ENCODE measurements at regions not wholly inside any gene's neighbourhood (a gene's known extent, or its start where the extent isn't known, plus 50 kb on each side); places are given as distances from the start of the nearest gene placed in this dataset.

DNA sequence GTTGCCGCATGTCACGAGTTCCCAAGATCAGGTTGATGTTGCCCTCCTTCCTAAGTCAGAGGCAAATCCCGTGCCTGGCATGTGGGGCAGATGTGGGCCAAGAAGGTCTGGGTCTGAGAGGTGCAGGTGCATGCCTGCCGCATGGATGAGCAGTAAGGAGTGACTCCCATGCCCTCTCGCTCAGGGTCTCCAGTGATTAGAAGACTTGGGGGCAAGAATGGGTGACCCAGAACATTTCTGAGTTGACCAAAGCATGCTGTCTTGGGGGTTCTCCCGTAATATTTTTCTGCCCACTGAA is 120.6 kb upstream of the HDAC4 start:
- no peak for DNase-seq (ENCODE audit: low read depth in 2 of 2)

DNA sequence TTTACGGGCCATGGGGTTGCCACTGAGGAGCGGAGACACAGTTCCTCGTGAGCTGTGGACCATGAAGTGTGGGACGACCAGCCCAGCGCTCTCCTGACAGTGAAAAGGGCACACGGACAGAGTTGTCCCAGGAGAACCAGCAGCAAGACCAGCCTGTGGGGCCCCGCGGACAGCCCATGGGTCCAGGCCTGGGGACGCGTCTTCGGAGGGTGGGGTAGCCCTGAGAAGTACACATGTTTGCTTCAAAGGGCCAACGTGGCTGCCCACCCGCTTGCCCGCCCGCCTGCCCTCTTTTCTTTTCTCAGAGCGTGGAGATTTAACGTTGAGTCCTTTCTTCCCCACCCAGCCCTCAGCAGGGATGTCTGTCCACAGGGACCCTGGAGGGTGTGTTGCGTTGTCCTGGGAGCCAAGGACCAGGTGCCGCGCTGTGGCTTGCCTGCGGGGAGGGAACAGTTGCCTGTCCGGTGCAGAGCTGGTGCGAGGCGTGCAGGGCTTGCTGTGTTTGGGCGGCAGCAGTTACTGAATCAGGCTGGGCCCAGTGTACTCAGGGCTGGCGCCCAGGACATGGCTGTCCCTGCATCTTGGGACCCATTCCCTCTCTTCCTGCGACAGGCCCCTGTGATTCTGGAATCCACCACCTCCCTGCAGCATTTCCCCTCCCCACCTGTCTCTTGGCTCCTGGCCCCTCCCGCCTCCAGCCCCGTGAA is 120.1 kb upstream of the HDAC4 start:
- DNase-seq (ENCODE audit: low read depth in 2 of 2) = no peak

DNA sequence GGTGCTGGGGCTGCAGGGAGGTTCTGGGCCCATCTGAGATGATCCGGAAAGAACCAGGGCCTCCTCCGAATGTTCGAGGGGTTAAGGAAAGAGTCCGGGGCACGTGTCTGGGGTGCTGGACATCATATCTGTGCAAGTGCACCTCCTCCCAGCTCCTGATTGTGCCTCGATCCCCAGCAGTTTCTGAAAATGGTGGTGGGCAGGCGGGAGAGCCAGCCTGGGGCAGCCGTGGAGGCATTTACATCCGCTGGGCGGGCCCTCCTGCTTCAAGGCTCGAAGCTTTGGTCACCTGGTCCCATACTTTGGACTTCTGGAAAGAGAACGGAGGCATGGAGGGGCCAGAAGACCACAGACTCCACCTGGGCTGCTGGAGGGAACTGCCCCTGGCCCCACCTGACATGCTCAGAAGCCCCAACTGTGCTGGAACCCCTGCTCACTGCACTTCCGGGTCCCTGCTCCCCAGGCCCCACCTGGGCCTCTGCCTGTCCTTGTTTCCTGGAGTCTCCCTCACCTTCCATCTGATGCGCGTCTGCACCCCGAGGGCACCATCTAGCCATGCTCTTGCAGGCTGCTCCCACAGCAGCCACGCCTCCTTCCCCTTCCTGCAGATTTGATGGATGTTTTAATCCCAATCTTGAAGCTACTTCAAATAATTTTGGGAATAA is 119.2 kb upstream of the HDAC4 start:
- no peak for DNase-seq (ENCODE audit: low read depth in 2 of 2)

DNA sequence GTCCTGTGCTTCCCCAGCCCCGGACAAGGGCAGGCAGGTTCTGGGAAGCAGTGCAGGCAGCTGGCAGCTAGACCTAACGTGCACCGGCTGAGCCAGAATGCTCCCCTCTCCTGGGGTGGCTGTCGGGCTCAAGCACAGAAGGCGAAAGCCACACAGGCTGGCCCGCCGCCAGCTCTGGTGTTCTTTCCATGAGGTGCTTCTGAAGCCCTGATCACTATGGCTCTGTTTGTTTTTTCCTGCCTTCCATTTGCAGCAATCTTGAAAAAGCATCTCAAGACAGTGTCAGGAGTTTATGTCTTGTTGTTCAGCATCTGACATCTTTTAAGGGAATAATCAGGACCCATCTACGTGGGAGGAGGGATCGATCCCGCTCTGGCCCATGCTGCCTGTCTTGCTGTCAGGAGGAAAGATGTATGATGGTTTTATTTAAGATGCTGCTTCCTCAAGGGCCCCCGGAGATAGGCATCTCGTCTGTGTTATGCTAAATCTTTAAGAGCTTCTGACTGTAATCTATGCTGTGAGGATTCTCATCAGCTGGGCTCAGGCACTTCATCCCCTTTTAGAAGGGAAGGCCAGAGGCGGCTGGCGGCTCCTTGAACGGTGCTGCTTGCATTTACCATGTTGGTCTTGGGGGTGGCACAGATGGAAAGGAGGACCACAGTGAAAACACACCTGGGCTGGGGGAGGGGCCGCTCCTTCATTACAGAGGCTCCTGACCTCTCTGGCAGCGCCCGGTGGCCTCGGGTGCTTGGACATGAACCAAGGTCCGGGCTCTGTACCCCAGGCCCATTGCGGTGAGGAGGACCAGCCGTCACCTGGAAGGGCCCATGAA is 118.5 kb upstream of the HDAC4 start:
- DNase-seq (ENCODE audit: low read depth in 2 of 2) = no peak

DNA sequence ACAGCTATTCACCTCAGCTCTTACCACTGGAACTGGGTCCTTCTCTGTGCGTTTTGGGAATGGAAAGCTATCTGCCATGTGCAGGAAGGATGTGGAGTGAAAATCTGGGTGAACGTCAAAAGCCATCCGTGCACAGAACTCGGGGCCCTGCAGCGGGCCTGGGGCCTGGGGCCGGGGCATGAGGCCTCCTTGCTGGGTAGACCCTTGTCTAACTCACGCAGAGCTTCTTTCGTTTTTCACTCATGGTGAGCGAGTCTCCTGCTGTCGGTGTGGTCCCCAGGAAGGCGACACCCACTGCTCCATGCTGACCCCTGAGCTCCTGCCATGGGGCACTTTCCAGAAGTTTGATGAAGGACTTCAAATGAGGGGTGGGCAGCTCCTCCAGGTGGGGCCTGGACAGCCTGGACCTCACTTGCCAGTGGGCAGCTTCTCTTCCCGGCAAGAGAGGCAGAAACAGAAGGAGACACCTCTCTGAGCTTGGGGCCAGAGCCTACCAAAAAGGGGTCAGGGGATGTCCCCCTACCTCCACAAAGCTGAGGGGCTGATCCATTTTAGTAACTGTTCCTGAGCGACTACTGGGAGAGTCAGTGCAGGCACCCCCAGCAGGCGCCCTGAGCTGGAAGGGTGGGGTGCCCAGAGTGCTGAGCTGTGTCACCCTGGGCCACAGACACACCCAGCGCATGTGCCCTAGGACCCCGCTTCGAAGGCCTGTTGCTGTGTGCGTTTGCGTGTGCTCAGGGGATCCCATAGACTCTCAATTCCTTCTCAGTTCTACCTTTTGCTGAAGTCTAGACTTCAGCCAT is 117.7 kb upstream of the HDAC4 start:
- DNase-seq (ENCODE audit: low read depth in 2 of 2) = no peak

DNA sequence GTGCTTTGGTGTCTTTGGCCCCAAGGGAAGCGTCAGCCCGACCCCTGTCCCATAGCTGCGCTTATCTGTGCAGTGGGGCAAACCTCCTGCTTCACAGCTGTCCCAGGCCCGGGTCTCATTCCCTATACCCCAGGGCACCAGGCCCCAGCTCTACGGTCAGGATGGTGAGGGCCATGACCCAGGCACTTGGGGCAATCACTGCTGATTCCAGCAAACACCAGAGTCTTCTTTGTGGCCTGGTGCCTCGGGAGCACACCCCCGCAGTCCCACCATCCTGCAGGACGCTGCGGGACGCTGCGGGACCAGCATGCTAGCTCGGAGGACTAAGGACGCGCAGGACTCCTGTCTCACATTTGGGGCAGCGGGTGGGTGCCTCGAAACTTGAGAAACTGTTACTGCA is 116.9 kb upstream of the HDAC4 start:
- no peak for DNase-seq (ENCODE audit: low read depth in 2 of 2)

DNA sequence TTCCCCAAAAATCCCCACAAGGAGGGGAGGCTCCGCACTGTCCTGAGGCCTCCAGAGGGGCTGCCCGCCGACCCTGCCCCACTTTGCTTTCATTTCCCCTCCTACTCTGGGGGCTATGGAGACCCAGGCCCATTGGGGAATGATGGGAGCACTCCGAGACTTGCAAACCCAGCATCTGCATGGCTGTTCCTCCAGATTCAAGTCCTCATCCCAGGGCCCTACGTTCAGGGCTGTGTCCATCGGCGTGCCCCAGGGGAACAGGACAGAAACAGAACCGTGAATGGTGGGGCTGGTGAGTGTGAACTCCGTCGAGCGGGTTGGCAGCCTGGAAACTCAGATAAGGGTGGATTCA is 116.1 kb upstream of the HDAC4 start:
- no peak for DNase-seq (ENCODE audit: low read depth in 2 of 2)

DNA sequence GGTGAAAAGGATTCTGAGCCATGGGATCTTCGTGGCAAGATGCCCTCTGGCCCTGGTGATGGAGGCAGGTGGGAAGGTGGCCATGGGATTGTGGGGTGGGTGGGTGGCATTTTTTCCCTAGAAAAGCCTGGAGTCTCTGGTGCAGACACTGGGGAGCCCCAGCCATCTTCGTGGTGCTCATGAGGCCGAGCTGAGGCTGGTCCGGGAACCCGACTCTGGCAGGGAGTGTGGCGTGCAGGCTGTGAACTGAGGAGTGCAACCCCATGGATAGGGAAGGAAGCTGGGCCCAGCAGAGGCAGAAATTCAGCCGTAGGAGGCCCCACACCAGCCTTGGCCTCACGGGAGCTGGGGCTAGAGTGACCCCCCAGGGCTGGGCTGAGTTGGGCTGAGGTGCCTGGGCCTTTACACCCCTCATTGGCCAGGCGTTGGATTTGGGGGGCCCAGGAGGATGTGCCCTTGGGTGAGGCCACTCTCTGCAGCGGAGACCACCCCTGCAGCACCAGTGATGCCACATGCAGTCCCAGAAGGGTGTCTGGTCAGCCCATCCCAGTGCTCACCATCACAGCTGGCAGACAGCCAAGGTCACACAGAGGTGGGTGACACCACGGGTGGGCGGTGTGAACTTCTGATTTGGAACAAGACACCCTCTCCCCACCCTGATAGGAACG is 115.6 kb upstream of the HDAC4 start:
- no peak for DNase-seq (ENCODE audit: low read depth in 2 of 2)

DNA sequence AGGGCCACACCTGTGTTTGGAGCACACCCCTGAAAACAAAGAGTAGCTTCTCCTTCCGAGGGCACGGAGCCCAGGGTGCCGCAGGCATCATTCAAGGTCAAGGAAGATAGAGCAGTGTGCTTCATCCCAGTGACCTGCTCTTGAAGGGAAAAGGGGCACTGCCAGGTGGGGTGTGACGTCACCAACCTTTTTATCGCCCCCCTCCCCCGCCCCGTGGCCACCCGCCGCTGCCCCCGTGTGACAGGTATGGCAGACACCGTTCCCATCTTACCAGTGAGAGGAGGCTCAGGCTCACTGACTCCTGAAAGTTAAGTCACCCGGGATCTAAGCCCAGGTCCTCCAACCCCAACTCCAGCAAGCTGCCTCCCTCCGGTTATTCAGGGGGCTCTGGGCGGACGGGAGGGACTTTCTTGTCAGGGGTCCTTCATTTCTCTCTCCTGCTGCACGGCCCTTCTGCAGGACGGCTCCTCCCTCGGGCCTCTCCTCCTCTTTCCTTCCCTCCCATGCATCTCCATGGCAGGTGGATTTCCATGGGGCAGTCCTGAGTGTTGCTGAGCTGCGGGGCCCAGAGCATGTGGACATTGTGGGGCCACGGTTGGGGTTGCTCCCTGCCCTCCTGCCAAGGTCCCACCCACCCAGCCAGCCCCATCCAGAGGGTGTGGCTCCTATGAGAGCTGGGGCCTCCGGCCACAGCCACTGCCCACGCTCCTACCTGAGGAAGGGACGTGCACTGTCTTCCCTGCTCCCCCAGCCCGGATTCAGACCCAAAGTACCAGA is 114.1 kb upstream of the HDAC4 start:
- no peak for DNase-seq (ENCODE audit: low read depth in 2 of 2)

DNA sequence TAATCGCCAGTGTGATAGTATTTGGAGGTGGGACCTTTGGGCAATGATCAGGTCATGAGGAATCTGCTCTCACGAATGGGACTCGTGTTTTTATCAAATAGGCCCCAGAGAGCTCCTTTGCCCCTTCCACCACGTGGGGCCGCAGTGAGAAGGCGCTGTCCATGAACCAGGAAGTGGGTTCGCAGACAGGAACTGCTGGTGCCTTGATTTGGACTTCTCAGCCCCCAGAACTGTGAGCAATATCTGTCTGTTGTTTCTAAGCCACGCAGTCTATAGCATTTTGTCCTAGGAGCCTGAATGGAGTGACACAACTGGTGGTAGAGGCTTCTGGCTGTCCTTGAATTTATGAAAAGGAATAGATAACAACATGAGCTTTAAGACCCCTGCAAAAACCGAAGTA is 111.2 kb upstream of the HDAC4 start:
- no peak for DNase-seq (ENCODE audit: low read depth in 2 of 2)

DNA sequence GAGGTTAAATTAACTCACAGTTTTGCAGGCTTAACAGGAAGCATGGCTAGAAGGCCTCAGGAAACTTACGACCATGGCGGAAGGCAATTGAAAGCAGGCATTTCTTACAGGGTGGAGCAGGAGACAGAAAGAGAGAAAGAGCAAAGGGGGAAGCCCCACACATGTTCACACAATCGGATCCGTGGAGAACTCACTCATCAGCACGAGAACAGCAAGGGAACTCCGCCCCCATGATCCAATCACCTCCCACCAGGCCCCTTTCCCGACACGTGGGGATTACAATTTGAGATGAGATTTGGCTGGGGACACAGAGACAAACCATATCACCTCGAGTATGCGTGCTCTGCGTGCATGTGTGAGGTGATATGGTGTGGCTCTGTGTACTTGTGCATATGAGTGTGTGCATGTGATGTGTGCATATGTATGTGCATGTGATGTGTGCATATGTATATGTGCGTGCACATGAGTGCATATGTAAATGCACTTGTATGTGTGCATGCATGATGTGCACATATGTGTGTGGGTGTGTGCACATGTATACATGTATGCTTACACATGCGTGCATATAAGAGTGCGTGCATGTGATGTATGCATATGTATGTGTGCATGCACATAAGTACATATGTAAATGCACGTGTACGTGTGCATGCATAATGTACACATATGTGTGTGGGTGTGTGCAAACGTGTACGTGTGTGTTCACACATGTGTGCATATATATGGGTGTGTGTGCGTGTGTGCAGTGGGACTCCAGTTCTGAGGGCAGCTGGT is 108.7 kb upstream of the HDAC4 start:
- DNase-seq (ENCODE audit: low read depth in 2 of 2) = no peak

DNA sequence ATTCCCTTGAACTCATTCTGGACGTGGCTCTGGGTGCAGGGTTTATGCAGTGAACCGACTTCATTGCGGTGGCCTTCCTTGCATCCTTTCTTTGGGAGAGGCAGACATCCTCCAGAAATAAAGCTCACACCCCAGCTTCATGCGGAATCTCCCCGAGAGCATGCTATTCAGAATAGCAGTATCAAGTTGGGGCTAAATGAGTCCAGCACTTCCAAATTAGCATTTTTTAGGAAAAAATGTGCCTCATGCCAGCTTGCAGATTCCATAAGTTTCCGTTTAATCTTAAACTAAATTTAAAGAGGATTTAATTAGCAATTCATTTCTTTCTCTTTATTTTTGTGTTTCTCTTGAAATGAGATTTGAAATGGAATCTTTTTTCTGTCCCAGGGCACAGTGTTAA is 107.4 kb upstream of the HDAC4 start:
- DNase-seq (ENCODE audit: low read depth in 2 of 2) = no peak

DNA sequence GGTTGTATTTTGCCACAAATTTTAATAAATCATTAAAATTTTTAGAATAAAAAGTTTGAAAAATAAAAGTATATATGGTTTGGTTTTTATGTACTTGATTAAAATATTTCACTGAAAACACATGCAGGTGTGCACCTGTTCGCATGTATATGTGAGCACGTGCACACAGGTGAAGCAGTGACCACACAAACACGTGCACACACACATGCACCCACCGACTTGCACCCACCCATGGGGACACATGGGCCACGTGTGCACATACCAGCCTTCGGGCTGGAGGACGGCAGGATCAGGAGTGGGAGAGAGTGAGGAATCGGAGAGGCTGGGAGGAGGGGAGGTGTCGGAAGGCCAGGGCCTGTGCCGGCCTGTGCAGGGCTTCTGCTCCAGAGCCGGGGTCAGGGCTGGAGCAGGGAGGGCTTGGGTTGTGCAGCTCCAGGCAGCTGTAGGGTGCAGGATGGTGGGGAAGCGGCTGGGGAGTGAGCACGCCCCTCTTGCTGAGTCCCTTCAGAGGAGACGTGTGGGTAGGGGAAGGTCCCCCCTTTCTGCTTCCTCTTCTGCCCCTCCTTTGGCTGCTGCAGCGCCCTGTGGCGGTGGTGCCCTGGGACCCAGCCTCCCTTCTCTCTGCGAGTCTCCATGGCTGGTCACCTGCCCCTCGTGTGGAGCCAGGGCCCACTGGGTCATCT is 106.9 kb upstream of the HDAC4 start:
- DNase-seq (ENCODE audit: low read depth in 2 of 2) = no peak

DNA sequence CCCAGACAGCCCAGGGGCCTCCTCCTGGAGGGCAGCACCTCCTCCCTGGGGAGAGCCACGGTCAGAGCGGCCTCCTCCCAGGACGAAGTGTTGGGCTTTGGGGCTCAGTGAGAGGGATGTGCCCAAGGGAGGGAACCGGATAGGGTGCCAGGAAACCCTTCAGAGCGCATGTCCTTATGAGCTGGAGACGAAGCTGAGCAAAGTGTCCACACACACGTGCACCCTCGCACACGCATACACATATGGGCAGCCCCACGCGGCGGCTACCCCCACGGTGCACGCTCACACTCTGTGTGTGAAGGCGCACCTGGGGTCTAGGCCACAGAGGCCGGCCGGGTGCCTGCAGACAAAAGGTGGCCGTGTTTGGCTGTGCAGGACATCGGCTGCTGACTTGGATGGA is 106.1 kb upstream of the HDAC4 start:
- DNase-seq (ENCODE audit: low read depth in 2 of 2) = no peak

DNA sequence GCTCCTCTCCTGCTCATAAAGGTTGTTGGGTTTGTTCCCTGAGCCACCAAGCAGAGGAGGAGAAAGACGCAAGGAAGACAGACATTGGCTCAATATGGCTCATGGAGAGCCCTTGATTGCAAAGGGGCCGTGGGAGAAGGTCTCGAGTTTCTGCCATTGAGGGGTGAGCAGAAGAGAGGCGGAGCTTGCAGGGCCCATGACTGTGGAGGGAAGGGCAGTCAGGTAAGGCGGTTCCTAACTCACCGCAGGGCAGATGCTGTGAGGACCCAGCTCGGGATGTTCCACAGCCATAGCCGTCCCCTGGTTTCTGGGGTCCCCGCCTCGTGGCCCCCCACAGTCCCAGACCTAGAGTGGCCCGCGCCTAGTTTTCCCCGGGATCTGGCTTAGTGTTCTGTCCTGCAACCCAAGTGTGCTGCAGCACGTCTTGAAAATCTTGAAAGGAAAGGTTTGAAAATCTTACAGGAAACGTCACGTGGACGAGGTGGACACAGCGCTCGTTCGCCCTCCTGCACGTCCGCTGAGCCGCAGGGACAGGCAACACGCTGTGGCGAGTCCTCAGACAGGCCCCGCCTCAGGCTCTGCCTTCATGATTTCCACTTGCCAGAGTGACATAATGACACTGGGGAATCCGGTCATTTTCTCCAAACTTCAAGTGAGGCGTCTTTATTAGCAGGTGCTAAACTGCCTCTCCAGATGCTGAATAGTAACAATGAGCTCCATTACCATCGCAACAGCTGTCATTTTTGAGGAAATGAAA is 105.5 kb upstream of the HDAC4 start:
- no peak for DNase-seq (ENCODE audit: low read depth in 2 of 2)

DNA sequence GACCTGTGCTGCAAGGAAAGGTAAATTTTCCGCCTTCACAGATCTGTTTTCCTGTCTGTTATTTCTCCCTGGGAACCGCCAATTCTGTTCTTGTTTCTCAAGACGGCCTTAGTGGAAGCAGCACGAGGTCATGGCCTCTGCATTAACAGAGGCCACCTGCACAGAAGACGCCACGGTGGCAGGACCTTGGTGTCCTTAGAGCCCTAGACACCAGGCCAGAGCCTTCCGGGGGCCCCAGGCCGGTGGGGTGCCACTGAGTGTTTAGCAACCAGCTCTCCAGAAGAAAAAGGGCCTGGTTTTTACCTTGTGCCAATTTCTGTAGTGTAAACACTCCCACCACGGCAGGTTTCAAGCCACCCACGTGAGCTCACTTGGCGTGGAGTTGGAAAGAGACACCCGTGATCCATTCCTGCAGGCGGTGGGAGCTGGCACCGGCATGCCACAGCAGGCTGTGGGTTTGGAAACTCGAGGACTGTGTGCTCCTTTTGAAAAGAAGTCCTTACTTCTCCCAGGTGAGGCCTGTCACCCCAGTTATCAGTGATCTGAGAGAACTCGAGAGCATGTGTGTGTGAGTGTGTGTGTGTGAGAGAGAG is 103.9 kb upstream of the HDAC4 start:
- DNase-seq (ENCODE audit: low read depth in 2 of 2) = no peak

DNA sequence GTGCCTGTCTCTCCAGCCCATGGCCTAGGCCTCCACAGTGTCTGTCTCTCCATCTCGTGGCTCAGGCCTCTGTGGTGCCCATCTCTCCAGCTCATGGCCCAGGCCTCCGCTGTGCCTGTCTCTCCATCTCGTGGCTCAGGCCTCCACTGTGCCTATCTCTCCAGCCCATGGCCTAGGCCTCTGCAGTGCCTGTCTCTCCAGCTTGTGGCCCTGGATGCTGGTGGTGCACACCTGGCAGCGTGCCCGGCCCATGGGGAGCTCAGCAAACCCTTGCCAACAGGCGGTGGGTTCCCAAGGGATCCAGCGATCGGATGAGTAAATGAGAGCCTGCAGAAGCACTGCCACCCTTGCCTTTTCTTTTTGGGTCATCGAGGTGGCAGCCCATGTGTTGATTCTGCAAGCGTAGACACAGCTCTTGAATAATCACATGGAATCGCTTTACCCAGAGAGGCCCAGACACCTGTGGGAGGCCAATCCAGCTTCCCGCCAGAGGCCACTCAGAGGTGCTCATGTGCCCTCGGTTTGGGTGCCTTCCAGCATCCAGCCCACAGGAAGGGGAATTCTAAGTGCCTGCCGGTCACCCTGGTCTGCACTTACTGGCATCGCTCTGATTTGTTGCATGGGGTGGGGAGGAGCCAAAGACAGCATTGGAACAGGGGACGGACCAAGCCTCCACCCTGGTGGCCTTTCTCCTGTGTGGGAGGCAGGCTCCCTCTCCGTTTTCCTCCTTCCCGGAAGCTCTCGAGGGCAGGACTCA is 101.8 kb upstream of the HDAC4 start:
- no peak for DNase-seq (ENCODE audit: low read depth in 2 of 2)

Data from fibroblast of skin of left biceps (primary cell).